ENCODE measurements at regions not wholly inside any gene's neighbourhood (a gene's known extent, or its start where the extent isn't known, plus 50 kb on each side); places are given as distances from the start of the nearest gene placed in this dataset.
"Not testable (repeated sequence)": the region's sequence is repeated elsewhere in the genome, so short reads cannot be mapped to it uniquely, and the experiment has no call there.

GRCh38 chr3:150230037-150230436, 178.1 kb upstream of the TSC22D2 start:
- CTCF ChIA-PET, result interaction anchor here (0.6 to 5.6 kb wide), 9 partner anchors 9 to 742 kb away, joined by 3 to 64 read pairs (median 3); no protein-coding TSS in a partner anchor
- POLR2A ChIA-PET, result no interaction called here

GRCh38 chr3:150228626-150229025, 179.5 kb upstream of the TSC22D2 start:
- CTCF ChIA-PET, result interaction anchor here (1.3 to 5.6 kb wide), 5 partner anchors 10 to 267 kb away, joined by 3 to 64 read pairs (median 5); no protein-coding TSS in a partner anchor
- POLR2A ChIA-PET, result not testable (repeated sequence)

More at GRCh38 chr3:150230037-150230436, 178.1 kb upstream of the TSC22D2 start:
- Histone ChIP-seq H3K4me3 (ENCODE audit: low read depth, low read length) (no peak overlapping the region), H3K36me3 (ENCODE audit: control insufficient read depth, insufficient read depth, low read length) (no peaks in the 10 kb centered on the region), H3K27me3 (ENCODE audit: control insufficient read depth, insufficient read depth, low read length) (no peaks in the 10 kb centered on the region)
- TF ChIP-seq, protein P1, sequence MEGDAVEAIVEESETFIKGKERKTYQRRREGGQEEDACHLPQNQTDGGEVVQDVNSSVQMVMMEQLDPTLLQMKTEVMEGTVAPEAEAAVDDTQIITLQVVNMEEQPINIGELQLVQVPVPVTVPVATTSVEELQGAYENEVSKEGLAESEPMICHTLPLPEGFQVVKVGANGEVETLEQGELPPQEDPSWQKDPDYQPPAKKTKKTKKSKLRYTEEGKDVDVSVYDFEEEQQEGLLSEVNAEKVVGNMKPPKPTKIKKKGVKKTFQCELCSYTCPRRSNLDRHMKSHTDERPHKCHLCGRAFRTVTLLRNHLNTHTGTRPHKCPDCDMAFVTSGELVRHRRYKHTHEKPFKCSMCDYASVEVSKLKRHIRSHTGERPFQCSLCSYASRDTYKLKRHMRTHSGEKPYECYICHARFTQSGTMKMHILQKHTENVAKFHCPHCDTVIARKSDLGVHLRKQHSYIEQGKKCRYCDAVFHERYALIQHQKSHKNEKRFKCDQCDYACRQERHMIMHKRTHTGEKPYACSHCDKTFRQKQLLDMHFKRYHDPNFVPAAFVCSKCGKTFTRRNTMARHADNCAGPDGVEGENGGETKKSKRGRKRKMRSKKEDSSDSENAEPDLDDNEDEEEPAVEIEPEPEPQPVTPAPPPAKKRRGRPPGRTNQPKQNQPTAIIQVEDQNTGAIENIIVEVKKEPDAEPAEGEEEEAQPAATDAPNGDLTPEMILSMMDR (IDR thresholded peaks at IDR 0.05; ENCODE audit: insufficient read depth, low read depth, low read length), result no peak
- DNase-seq (ENCODE audit: low read depth), result no peak

GRCh38 chr3:150227839-150228238, 180.3 kb upstream of the TSC22D2 start:
- ChIA-PET POLR2A (no interaction called here), CTCF (interaction anchor here (0.6 to 6.0 kb wide), 27 partner anchors 9 to 346 kb away, joined by 3 to 64 read pairs (median 3); no protein-coding TSS in a partner anchor)
- H3K36me3 ChIP-seq (ENCODE audit: control insufficient read depth, insufficient read depth, low read length), result no peaks in the 10 kb centered on the region
- TF ChIP-seq, protein P1 (IDR thresholded peaks at IDR 0.05; ENCODE audit: insufficient read depth, low read depth, low read length), result peak; percentile 86
- H3K27me3 ChIP-seq (ENCODE audit: control insufficient read depth, insufficient read depth, low read length), result no peaks in the 10 kb centered on the region
- no peak for DNase-seq (ENCODE audit: low read depth)
- no peak overlapping the region for H3K4me3 ChIP-seq (ENCODE audit: low read depth, low read length)

More at GRCh38 chr3:150228626-150229025, 179.5 kb upstream of the TSC22D2 start:
- DNase-seq (ENCODE audit: low read depth); H3K36me3 ChIP-seq (ENCODE audit: control insufficient read depth, insufficient read depth, low read length); H3K4me3 ChIP-seq (ENCODE audit: low read depth, low read length); H3K27me3 ChIP-seq (ENCODE audit: control insufficient read depth, insufficient read depth, low read length): not testable (repeated sequence)

DNA sequence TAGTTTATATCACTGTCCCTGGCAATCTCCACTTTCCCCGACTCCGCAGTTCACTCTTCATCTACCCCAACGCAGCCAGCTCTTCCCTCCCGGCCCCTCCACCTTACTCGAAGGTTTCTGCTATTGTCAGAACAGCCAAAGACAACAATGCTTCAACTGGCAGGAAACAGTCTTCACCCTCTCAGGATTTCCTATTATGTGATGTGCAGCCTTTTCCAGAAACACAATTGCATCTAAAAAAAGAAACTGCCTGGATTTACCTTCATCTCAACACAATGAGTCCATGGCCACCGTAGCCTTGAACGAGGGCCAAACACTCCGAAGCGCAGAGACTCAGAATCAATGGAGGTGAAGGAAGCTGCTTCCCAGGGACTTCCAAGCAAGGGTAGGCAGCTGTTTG, 182.1 kb upstream of the TSC22D2 start:
- ChIA-PET POLR2A (no interaction called here), CTCF (interaction anchor here (2.2 to 6.0 kb wide), 3 partner anchors 183 to 270 kb away, joined by 10 to 64 read pairs (median 30); no protein-coding TSS in a partner anchor)
- no peak for DNase-seq (ENCODE audit: low read depth)
- Histone ChIP-seq H3K36me3 (ENCODE audit: control insufficient read depth, insufficient read depth, low read length) (no peaks in the 10 kb centered on the region), H3K4me3 (ENCODE audit: low read depth, low read length) (no peak overlapping the region), H3K27me3 (ENCODE audit: control insufficient read depth, insufficient read depth, low read length) (no peaks in the 10 kb centered on the region)
- TF ChIP-seq, protein P1 (IDR thresholded peaks at IDR 0.05; ENCODE audit: insufficient read depth, low read depth, low read length), result no peak

GRCh38 chr3:150223558-150223957, 184.5 kb upstream of the TSC22D2 start:
- H3K4me3 ChIP-seq (ENCODE audit: low read depth, low read length), result no peak overlapping the region
- H3K27me3 ChIP-seq (ENCODE audit: control insufficient read depth, insufficient read depth, low read length), result no peaks in the 10 kb centered on the region
- no peaks in the 10 kb centered on the region for H3K36me3 ChIP-seq (ENCODE audit: control insufficient read depth, insufficient read depth, low read length)
- ChIA-PET POLR2A (interaction anchor here (0.5 kb wide), 1 partner anchor 289 kb away, joined by 5 read pairs; no protein-coding TSS in a partner anchor), CTCF (interaction anchor here (0.8 to 6.0 kb wide), 6 partner anchors 11 to 344 kb away, joined by 3 to 30 read pairs (median 6); no protein-coding TSS in a partner anchor)
- DNase-seq (ENCODE audit: low read depth), result no peak
- TF ChIP-seq, protein P1 (IDR thresholded peaks at IDR 0.05; ENCODE audit: insufficient read depth, low read depth, low read length), result no peak
